Activated CD8-positive, alpha-beta T cell treated with anti-CD3 and anti-CD28 coated beads for 36 hours (primary cell): ENCODE measurements at regions not wholly inside any gene's neighbourhood (a gene's known extent, or its start where the extent isn't known, plus 50 kb on each side); places are given as distances from the start of the nearest gene placed in this dataset.

Experiments
- ATAC-seq: fragments of 200-7000 bp; cut with Tn5 transposase; one replicate; pipeline ENCODE4 v1.10.0; 2021; ENCODE audit warnings: mild to moderate bottlenecking, moderate library complexity
- CTCF ChIA-PET: fragments of 350-600 bp; sonication (Branson Sonifier 250); formaldehyde crosslinking; loops from one replicate; lab custom pipeline; 2021; ENCODE audit warnings: antibody characterized with exemption; lab: Charles Lee
- POLR2A ChIA-PET: fragments of 350-600 bp; sonication (Branson Sonifier 250); formaldehyde crosslinking; loops from one replicate; lab custom pipeline; 2021; ENCODE audit warnings: antibody characterized with exemption; lab: Charles Lee
- DNase-seq: peaks from one replicate; pipeline ENCODE4 v3.0.0-alpha.2; 2020
- H3K27ac Mint-ChIP-seq: one replicate; pipeline ENCODE4 v1.8.0; 2021; ENCODE audit warnings: mild to moderate bottlenecking, mixed read lengths
- H3K27me3 Mint-ChIP-seq: one replicate; pipeline ENCODE4 v1.8.0; 2021; ENCODE audit warnings: mixed read lengths
- H3K36me3 Mint-ChIP-seq: one replicate; pipeline ENCODE4 v1.8.0; 2021; ENCODE audit warnings: low read depth, mixed read lengths
- H3K4me1 Mint-ChIP-seq: one replicate; pipeline ENCODE4 v1.8.0; 2021; ENCODE audit warnings: low read depth, mixed read lengths
- H3K4me3 Mint-ChIP-seq: one replicate; pipeline ENCODE4 v1.8.0; 2021; ENCODE audit warnings: mild to moderate bottlenecking, moderate library complexity, mixed read lengths
- H3K9me3 Mint-ChIP-seq: one replicate; pipeline ENCODE4 v1.8.0; 2021; ENCODE audit warnings: mixed read lengths
- intact Hi-C: fragments of 100-400 bp; cut with micrococcal nuclease; formaldehyde crosslinking; loops from one replicate; pipeline ENCODE4 v1.10.0; 2022
- TF ChIP-seq, protein P1 (sequence below): fragments of 200-600 bp; IDR thresholded peaks from one replicate; pipeline ENCODE4 v1.8.0; 2022; ENCODE audit warnings: antibody characterized with exemption, mild to moderate bottlenecking

DNA sequence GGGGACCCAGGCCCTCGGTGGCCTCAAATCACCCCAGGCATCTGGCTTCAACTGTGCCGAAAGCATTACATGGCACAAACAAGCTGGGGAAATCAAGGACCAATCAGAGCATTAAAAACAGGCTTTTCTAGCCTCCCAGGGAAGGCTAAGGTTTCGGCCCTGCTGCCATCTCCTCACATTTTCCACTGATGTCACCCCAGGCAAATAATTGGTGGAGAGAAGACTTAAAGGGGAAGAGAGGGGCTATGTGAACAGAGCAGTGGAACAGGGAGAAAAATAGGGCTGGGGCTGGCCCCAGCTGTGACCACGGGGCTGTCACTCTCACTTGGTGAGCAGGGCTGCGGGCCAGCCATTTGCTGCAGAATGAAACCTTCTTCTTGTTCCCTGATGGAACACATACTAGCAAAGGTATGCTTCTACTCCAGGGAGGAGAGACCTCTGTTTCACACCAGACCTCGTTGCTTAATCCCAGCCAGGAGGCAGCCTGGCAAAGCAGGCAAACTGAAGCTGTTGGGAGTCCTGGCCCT is 581.3 kb downstream of the SOX6 start:
- DNase-seq (no peak), ATAC-seq (no peak)
- intact Hi-C loops = no loop called here
- CTCF ChIA-PET = no interaction called here
- H3K9me3 Mint-ChIP-seq = no peaks in the 10 kb centered on the region
- H3K27ac Mint-ChIP-seq = no peak overlapping the region
- TF ChIP-seq, protein P1, sequence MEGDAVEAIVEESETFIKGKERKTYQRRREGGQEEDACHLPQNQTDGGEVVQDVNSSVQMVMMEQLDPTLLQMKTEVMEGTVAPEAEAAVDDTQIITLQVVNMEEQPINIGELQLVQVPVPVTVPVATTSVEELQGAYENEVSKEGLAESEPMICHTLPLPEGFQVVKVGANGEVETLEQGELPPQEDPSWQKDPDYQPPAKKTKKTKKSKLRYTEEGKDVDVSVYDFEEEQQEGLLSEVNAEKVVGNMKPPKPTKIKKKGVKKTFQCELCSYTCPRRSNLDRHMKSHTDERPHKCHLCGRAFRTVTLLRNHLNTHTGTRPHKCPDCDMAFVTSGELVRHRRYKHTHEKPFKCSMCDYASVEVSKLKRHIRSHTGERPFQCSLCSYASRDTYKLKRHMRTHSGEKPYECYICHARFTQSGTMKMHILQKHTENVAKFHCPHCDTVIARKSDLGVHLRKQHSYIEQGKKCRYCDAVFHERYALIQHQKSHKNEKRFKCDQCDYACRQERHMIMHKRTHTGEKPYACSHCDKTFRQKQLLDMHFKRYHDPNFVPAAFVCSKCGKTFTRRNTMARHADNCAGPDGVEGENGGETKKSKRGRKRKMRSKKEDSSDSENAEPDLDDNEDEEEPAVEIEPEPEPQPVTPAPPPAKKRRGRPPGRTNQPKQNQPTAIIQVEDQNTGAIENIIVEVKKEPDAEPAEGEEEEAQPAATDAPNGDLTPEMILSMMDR = no peak
- no peaks in the 10 kb centered on the region for H3K27me3 Mint-ChIP-seq
- H3K36me3 Mint-ChIP-seq = no peaks in the 10 kb centered on the region
- H3K4me1 Mint-ChIP-seq = no peaks in the 10 kb centered on the region
- POLR2A ChIA-PET = no interaction called here
- H3K4me3 Mint-ChIP-seq = no peak overlapping the region

DNA sequence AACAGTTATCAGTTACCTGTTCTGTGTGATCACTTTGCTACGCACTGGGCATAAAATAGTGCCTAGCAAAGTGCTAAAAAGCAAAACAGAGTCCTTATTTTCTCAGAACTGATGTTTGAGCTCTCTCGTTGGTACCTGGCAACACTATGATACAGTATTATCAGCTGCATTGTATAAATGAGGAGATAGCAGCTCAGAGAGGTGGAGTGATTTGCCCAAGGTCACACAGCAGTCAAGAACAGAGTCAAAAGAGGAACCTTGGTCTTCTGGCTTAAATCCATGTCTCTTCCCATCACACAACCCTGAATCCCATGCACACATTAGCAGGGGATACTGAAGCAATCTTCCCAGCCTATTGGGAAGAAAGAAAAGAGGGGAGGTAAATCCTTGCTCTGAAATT is 580.5 kb downstream of the SOX6 start:
- DNase-seq = no peak
- Mint-ChIP-seq H3K27ac (no peak overlapping the region), H3K4me1 (no peaks in the 10 kb centered on the region), H3K36me3 (no peaks in the 10 kb centered on the region), H3K27me3 (no peaks in the 10 kb centered on the region), H3K9me3 (no peaks in the 10 kb centered on the region), H3K4me3 (no peak overlapping the region)
- POLR2A ChIA-PET = no interaction called here
- CTCF ChIA-PET = no interaction called here
- no peak for ATAC-seq
- TF ChIP-seq, protein P1 = no peak
- intact Hi-C loops = no loop called here

DNA sequence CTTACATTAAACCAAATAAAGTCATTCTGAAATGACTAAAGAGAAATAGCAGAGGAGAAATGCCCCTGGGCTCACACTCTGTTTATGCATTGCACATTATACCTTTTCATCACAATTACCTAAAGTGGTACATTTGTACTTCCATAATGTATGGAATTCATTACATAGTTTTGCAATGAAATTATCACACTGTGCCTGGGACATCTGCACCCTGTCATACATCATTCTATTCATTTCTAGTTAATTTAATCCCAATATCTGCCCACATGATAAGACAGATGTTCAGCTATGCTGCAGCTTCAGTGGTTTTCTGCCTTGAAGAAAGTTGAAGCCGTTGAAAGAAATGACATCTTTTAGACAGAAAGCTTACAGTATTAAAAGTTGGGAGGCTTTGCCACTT is 580.0 kb downstream of the SOX6 start:
- POLR2A ChIA-PET = no interaction called here
- H3K36me3 Mint-ChIP-seq = no peaks in the 10 kb centered on the region
- no peaks in the 10 kb centered on the region for H3K27me3 Mint-ChIP-seq
- no peak overlapping the region for H3K4me3 Mint-ChIP-seq
- no peaks in the 10 kb centered on the region for H3K9me3 Mint-ChIP-seq
- DNase-seq (no peak), ATAC-seq (no peak)
- H3K4me1 Mint-ChIP-seq = no peaks in the 10 kb centered on the region
- TF ChIP-seq, protein P1 = no peak
- intact Hi-C loops = no loop called here
- CTCF ChIA-PET = no interaction called here
- no peak overlapping the region for H3K27ac Mint-ChIP-seq

DNA sequence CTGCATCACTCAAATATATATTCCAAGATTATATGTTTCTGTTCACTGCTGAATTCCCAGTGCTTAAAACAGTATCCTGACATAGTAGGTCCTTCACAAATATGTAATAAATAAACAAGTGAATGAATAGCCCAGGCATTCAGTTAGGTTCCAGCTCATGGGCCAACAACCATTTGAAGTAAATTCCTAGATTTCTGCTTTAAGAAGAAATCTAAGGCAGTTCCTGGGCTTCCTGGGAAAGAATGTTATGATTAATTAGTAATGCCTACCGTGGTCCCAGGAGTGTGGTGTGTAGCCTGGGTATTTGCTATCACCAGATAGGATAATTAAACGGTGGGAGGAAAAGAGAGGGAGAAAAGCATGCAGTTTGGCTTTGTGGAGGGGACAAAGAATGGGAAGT is 576.8 kb downstream of the SOX6 start:
- POLR2A ChIA-PET = no interaction called here
- Mint-ChIP-seq H3K27ac (no peak overlapping the region), H3K9me3 (no peaks in the 10 kb centered on the region), H3K36me3 (no peaks in the 10 kb centered on the region), H3K4me1 (no peaks in the 10 kb centered on the region), H3K4me3 (no peak overlapping the region), H3K27me3 (no peaks in the 10 kb centered on the region)
- intact Hi-C loops = no loop called here
- TF ChIP-seq, protein P1 = no peak
- ATAC-seq (no peak), DNase-seq (no peak)
- CTCF ChIA-PET = no interaction called here

DNA sequence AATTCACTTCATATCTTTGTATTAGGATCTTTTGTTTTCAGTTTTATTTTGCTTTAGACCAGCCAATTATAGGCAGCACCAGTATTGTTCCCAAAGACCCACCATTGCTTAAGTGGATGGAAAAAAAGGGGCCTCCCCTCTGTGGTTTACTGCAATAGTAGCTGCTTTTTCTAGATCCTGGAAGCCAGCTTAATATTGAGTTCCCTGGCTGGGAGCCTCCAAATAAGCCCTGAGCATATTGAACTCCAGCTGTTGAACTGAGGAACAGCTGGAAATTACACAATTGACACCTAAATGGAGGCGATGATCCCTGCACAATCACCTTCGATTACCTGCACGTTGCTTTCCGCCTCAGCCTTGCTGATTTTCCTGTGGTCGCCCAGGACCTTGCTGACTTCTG is 576.0 kb downstream of the SOX6 start:
- Mint-ChIP-seq H3K4me1 (no peaks in the 10 kb centered on the region), H3K9me3 (no peaks in the 10 kb centered on the region), H3K4me3 (no peak overlapping the region), H3K36me3 (no peaks in the 10 kb centered on the region), H3K27ac (no peak overlapping the region), H3K27me3 (no peaks in the 10 kb centered on the region)
- intact Hi-C loops = no loop called here
- ChIA-PET CTCF (interaction anchor here (1.0 kb wide), 1 partner anchor 8 kb away, joined by 4 read pairs; no protein-coding TSS in a partner anchor), POLR2A (no interaction called here)
- TF ChIP-seq, protein P1 = no peak
- DNase-seq (no peak), ATAC-seq (no peak)
